ENCODE measurements at regions not wholly inside any gene's neighbourhood (a gene's known extent, or its start where the extent isn't known, plus 50 kb on each side); places are given as distances from the start of the nearest gene placed in this dataset.

GRCh38 chr1:147083919-147084272, 88.4 kb downstream of the PRKAB2 start:
- TF ChIP-seq CTCF (conservative IDR thresholded peaks at IDR 0.05; ENCODE audit: low read depth, low read length) (no peak), EZH2 (IDR thresholded peaks at IDR 0.05; ENCODE audit: low read length, unreplicated experiment) (no peak), EZH2phosphoT487 (IDR thresholded peaks at IDR 0.05; ENCODE audit: borderline replicate concordance, low read length) (no peak)
